T-helper 1 cell treated with Interleukin-12 subunit alpha and Interleukin-12 subunit beta and Interleukin-4 antibody, amounts not matched to agents 30 μg/mL and 1 μg/mL, for 36 hours (primary cell): ENCODE measurements at regions not wholly inside any gene's neighbourhood (a gene's known extent, or its start where the extent isn't known, plus 50 kb on each side); places are given as distances from the start of the nearest gene placed in this dataset.

Experiments used
- H3K27ac Mint-ChIP-seq: one replicate; pipeline ENCODE4 v1.8.0; 2021; ENCODE audit warnings: mild to moderate bottlenecking, mixed read lengths
- H3K27me3 Mint-ChIP-seq: one replicate; pipeline ENCODE4 v1.8.0; 2021; ENCODE audit warnings: low read depth, mixed read lengths
- H3K36me3 Mint-ChIP-seq: one replicate; pipeline ENCODE4 v1.8.0; 2021; ENCODE audit warnings: low read depth, mixed read lengths
- H3K4me1 Mint-ChIP-seq: one replicate; pipeline ENCODE4 v1.8.0; 2021; ENCODE audit warnings: low read depth, mixed read lengths
- H3K4me3 Mint-ChIP-seq: one replicate; pipeline ENCODE4 v1.8.0; 2021; ENCODE audit warnings: mild to moderate bottlenecking, moderate library complexity, mixed read lengths
- H3K9me3 Mint-ChIP-seq: one replicate; pipeline ENCODE4 v1.8.0; 2021; ENCODE audit warnings: mixed read lengths

DNA sequence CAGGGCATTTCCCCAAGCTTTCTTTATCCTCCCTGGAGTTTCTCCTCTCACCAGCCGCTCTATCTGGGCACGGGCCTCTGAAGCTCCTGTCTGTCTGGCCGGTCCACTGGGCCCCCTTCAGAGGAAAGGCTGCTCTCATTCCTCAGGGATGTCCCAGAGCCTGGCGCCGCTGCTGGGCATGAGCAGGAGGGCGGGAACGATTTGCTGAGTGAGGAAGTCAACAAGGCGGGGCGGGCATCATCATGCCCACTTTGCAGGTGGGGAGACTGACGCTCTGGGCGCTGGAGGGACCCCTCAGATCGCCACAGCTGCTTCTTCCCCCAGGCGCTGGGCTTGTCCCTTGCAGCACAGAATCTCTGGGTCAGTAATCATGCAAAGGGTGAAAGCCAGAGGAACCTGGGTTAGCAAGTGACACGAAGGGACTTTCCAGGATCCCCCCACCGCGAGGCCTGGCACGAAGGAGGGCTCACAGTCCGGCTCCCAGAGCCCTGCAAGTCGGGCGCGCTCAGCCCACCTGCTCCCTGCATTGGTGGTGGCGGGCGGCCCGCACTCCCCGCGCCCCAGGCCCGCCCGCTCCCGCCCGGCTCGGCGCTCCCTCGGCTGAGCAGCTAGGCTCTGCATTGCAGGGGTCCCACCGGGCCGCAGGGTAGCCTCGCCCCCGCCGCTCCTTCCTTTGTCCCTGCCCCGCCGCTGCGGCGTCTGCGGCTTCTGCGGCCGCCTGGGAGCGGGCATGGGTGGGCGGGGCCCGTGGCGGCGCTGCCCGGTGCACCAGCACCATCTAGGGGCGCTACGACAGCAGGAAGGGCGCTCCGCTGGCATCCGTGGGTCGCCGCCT lies 157.8 kb downstream of the CYRIA start:
- no peak overlapping the region for H3K27ac Mint-ChIP-seq
- H3K27me3 Mint-ChIP-seq = peaks cover 29% of the 10 kb centered on the region
- H3K4me1 Mint-ChIP-seq = no peaks in the 10 kb centered on the region
- H3K4me3 Mint-ChIP-seq = no peak overlapping the region
- H3K9me3 Mint-ChIP-seq = no peaks in the 10 kb centered on the region
- no peaks in the 10 kb centered on the region for H3K36me3 Mint-ChIP-seq

DNA sequence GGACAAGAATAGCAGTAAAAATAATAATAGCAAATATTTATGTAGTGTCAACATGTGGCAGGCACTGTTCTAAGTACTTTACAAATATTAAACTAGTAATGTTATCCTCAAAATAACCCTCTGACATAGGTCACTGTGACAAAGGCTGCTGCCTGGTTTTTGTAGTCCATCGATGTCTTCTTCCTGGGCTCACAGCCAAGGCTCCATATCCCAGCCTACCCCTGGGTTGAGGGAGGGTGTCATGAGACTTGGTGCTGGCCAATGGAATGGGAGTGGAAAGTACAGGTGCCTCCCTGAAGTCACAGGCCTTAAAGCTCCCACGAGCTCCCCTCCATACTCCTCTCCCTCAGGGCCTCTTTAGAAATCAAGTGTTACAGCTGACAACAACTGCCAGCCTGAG lies 159.3 kb downstream of the CYRIA start:
- Mint-ChIP-seq H3K27ac (no peak overlapping the region), H3K4me3 (no peak overlapping the region), H3K9me3 (no peaks in the 10 kb centered on the region), H3K4me1 (no peaks in the 10 kb centered on the region), H3K36me3 (no peaks in the 10 kb centered on the region), H3K27me3 (peaks cover 29% of the 10 kb centered on the region)

DNA sequence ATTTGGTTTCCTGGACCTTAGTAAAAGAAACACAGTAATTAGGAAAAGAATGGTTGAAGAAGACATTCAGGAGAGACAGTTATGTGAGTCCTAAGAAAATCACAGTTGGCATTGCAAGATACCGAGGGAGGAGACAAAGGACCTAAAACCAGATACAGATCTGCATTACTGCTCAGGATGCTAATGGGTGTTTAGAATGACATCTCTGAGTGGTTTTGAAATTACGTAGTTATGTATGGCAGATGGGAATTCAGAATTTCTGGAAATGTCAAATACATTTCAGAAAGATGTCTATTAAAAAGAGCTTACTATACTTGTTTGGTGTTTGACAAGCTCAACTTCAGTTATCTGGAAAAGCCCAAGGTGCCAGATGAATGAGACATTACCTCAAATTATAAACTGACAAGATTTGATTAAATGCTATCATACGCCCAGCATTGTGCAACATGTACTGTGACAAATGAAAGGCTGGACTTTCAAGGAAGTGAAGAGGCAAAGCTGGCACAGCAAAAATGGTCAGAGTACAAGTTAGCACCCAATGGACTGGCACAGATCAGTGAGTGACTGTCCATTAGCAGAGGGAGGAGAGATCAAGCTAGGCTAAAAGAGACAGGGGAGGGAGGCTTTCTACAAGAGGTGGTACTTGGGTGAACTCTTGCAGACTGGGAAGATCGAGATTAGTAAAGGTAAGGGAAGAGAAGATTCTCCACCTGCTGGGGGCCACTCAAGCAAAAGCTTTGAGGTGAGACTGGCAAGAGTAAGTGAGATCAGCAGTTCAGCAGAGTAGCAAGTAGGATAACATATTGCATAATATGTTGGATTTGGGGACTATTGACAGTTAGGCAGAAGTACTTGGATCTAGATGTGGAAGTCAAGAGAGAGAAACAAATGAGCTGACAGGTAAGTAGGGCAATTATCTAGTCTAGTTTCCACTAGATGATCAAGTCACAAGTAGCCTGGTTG lies 168.9 kb downstream of the CYRIA start:
- Mint-ChIP-seq H3K36me3 (no peaks in the 10 kb centered on the region), H3K4me3 (no peak overlapping the region)

DNA sequence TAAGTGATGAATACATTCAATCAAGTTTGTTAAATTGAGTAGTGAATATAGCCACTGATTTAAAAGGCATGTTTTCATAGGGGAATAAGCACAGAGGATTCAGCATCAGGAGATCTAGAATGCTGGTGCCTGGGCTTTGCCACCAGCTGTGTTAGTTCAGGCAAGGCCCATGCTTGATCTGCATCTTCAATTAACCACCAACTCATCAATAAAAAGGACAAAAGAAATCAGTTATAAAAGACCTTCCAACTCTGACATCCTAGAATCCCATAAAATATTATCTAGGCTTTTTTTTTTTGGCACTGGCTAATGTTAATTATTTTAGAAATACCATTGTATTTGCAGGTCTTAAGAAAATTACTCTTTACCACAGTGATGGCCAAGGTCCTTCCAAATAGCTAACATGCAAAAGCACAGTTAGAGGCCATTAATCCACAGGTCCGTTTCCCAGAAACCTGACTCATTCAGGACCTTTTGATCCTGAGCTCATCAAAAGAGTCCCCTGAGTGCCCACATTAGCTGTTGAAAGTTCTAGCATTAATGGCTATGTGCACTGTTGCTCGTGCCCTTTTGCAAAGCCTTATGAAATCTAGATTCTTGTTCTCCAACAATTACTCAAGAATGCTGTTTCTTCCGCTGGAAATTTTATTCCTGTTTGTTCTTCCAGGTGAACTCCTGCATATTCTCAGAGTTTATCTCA lies 170.0 kb downstream of the CYRIA start:
- H3K4me1 Mint-ChIP-seq = no peaks in the 10 kb centered on the region

More for the DNA sequence above, 168.9 kb downstream of the CYRIA start:
- no peaks in the 10 kb centered on the region for H3K4me1 Mint-ChIP-seq
- no peaks in the 10 kb centered on the region for H3K9me3 Mint-ChIP-seq
- no peaks in the 10 kb centered on the region for H3K27me3 Mint-ChIP-seq
- H3K27ac Mint-ChIP-seq = no peak overlapping the region

DNA sequence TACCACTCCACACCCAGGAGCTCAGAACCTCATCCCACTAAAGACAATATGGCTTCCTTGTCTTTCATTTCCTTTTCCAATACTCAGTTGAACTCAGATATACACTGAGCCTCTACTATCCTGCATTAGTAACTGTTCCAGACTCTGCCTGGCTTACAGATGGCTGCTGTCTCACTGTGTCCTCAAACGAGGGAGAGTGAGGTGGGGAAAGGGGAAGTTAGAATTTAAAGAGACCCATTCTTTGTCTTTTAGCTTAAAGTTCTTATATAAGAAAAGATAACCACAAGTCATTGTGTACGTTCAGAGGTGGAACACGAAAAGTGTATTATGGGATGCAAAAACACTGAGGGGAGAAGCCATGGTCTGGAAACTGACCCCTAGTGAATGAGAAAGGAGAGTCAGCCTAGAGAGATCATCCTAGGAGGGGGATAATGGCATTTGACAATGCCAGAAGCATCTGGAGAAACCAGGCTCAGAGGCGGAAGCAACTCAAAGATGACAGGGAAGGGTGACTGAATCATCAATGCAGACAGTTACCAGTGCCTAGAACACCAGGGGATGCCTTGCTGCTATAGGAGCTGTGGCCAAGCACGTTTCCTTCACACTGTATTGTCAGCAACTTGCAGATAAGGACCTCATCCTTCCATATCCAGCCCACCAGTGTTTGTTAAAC lies 170.7 kb downstream of the CYRIA start:
- Mint-ChIP-seq H3K4me3 (no peak overlapping the region), H3K27me3 (no peaks in the 10 kb centered on the region), H3K9me3 (no peaks in the 10 kb centered on the region), H3K36me3 (no peaks in the 10 kb centered on the region), H3K4me1 (no peaks in the 10 kb centered on the region), H3K27ac (no peak overlapping the region)

More for the DNA sequence above, 170.0 kb downstream of the CYRIA start:
- H3K27me3 Mint-ChIP-seq = no peaks in the 10 kb centered on the region
- H3K4me3 Mint-ChIP-seq = no peak overlapping the region
- H3K36me3 Mint-ChIP-seq = no peaks in the 10 kb centered on the region
- no peak overlapping the region for H3K27ac Mint-ChIP-seq
- H3K9me3 Mint-ChIP-seq = no peaks in the 10 kb centered on the region

DNA sequence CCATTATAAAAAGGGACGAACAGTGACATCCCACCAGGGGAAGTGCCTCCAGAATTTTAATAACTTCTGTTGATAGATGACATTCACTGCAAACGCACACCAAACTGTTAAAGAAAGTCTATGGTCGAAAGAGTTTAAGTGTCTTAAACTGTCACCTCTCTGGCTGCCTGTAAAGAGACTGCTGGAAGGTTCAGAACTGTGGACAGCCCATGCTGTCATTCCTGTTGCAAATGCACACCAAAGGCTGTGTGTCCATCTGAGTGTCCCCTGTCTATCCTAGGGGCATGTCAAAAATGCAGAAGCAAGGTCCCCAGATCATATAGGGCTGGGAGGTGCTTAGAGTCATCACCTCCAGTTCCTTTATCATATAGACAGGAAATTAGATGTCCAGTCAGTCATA lies 171.8 kb downstream of the CYRIA start:
- Mint-ChIP-seq H3K27ac (no peak overlapping the region), H3K36me3 (no peaks in the 10 kb centered on the region), H3K9me3 (no peaks in the 10 kb centered on the region), H3K4me1 (no peaks in the 10 kb centered on the region), H3K4me3 (no peak overlapping the region), H3K27me3 (no peaks in the 10 kb centered on the region)

DNA sequence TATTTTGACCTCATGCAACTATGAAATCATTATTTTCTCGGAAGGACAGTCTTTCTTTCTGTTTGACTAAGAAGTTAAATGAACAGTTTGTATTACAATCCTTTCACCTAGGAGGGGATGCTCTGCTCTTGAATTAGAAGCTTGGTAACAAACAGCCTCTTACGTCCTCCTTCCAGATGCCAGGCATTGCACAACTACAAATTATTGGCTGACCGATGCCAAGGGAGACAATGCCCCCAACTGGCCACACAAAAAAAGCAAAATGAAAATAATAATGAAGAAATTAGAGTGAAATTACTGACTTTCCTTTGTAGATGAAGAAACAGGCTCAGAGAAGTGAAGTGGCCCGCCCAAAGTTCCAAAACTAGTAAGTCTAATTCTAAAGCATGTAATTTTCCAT lies 177.9 kb downstream of the CYRIA start:
- H3K9me3 Mint-ChIP-seq = no peaks in the 10 kb centered on the region
- H3K27me3 Mint-ChIP-seq = peaks cover 3% of the 10 kb centered on the region
- H3K4me3 Mint-ChIP-seq = no peak overlapping the region
- no peaks in the 10 kb centered on the region for H3K4me1 Mint-ChIP-seq
- no peaks in the 10 kb centered on the region for H3K36me3 Mint-ChIP-seq
- H3K27ac Mint-ChIP-seq = no peak overlapping the region

DNA sequence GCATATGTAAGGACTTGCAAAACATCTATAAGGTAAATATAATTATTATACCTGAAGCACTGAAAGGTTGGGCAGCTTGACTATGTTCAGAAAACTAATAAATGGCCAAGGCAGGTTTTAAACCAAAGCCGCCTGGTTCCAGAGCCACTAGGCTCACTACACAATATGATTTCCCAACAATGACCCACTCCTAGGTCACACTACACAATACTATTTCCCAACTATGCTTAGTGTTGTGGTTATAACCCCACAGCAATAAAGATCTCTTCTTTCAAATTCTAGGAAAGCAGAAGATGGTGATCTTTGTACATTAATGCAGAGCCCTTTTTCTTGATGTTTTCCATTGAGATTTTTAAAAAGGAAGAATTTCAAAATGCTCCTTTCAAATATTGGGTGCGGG lies 180.4 kb downstream of the CYRIA start:
- H3K27me3 Mint-ChIP-seq = peaks cover 8% of the 10 kb centered on the region
- no peak overlapping the region for H3K4me3 Mint-ChIP-seq
- no peak overlapping the region for H3K27ac Mint-ChIP-seq
- H3K36me3 Mint-ChIP-seq = no peaks in the 10 kb centered on the region
- no peaks in the 10 kb centered on the region for H3K9me3 Mint-ChIP-seq
- H3K4me1 Mint-ChIP-seq = no peaks in the 10 kb centered on the region

DNA sequence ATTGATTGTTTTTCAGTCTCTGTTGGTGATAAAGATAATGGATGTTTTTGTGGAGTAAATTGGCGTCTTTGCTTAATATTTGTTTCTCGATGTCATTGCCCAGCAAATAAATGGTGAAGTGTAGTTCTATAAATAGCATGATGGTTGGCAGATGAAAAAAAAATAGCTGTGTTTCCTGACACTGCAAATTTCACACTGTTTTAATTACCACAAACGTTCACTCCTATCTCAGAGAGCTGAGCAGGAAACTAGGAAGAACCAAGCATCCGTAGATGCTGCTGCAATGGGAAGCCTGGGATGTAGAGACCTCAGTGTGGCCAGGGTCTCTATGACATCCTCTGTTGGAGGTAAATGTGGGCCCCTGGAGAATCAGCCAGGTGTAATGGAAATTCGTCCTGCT lies 183.2 kb downstream of the CYRIA start:
- H3K36me3 Mint-ChIP-seq = no peaks in the 10 kb centered on the region
- H3K9me3 Mint-ChIP-seq = no peaks in the 10 kb centered on the region
- no peak overlapping the region for H3K4me3 Mint-ChIP-seq
- no peak overlapping the region for H3K27ac Mint-ChIP-seq
- no peaks in the 10 kb centered on the region for H3K4me1 Mint-ChIP-seq
- peaks cover 12% of the 10 kb centered on the region for H3K27me3 Mint-ChIP-seq

DNA sequence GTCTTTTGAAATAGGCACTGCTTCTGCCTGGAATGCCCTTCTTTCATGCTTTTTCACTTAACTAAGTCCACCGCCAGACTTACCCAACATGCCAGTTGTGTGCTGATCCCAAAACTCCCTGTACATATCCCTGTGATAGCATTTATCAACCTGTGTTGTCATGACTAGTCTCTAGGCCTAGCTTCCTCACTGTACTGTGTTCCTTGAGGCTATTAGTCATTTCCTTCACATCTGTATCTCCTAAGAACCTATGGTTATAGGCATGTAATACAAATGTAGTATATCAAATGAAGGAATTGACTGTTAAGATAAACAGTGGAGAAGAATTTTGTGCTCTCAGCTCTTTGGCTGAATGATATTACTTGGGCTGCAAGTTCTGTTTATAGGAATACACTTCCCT lies 184.3 kb downstream of the CYRIA start:
- Mint-ChIP-seq H3K36me3 (no peaks in the 10 kb centered on the region), H3K27ac (no peak overlapping the region), H3K9me3 (no peaks in the 10 kb centered on the region), H3K4me3 (no peak overlapping the region), H3K27me3 (peaks cover 12% of the 10 kb centered on the region), H3K4me1 (no peaks in the 10 kb centered on the region)

DNA sequence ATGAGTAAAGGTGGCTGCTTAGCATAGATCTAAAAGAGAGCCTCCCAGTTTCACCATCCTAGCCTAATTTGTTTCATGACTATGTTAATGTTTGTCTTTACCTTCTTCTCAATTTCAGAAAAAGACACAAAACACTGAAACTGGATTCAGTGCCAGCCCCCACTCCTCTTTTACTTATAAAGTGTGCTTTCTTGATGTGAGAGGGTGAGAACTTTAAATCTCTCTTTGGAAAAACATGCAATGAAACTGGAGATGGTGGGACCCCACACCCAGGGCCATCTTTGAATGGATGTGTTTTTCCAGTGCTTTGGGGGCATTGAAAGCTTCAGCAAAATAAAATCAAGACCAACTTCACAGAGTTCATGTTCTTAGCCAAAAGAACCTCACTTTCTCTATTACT lies 185.9 kb downstream of the CYRIA start:
- peaks cover 12% of the 10 kb centered on the region for H3K27me3 Mint-ChIP-seq
- H3K4me3 Mint-ChIP-seq = no peak overlapping the region
- H3K9me3 Mint-ChIP-seq = no peaks in the 10 kb centered on the region
- no peaks in the 10 kb centered on the region for H3K4me1 Mint-ChIP-seq
- no peaks in the 10 kb centered on the region for H3K36me3 Mint-ChIP-seq
- H3K27ac Mint-ChIP-seq = no peak overlapping the region

DNA sequence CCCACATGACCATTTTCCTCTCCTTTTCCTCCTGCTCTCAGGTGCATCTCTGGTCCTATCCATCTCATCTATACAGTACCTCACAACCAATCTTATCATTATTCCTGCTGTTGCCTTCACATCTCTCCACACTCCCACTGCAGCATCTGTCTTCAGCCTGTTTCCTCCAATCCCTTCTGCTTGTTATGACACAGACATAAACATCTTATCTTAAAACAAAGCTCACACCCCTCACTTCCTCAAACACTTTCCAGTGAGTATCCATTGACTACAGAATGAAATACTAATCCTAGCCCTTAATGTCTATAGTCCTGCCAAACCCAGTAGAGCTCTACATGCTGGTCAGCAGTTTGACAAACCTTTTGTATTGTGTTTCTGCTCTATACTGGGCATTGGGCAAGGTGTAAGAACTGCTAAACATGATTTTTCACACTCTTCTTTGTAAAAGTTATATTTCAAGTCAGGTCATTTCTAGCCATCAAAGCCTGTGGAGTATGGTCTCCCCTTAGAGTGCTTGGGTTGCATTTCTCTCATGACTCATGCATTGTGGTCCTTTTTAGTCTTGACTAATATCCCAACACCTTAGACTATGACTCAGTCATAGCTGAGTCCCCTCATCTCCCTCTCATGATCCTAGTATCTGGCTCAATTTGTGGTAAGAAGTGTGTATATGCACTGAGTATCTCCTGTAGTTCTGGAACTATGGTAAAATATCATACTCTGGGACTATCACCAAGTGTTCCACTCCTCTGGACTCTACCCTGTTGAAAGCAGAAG lies 187.0 kb downstream of the CYRIA start:
- Mint-ChIP-seq H3K9me3 (no peaks in the 10 kb centered on the region), H3K27me3 (peaks cover 12% of the 10 kb centered on the region), H3K4me1 (no peaks in the 10 kb centered on the region), H3K27ac (no peak overlapping the region), H3K4me3 (no peak overlapping the region), H3K36me3 (no peaks in the 10 kb centered on the region)

DNA sequence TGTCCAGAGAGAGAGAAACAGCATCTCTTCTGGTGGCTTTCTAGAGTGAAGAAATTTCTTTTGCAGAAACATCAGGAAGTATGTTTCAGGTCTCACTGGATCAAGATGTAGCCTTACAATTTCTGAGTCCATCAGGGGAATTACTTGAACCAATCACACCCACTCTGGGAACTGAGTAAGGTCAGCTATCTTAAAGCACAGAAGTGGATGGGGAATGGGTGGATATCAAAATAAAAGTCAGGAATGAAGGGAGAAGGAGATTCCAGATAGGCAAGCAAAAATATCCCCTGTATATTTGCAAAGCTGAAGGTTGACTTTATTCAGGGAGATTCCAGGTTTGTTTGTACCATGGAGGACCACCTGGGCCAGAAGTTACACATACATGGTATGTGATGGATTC lies 188.0 kb downstream of the CYRIA start:
- peaks cover 9% of the 10 kb centered on the region for H3K27me3 Mint-ChIP-seq
- H3K4me1 Mint-ChIP-seq = no peaks in the 10 kb centered on the region
- no peaks in the 10 kb centered on the region for H3K9me3 Mint-ChIP-seq
- no peak overlapping the region for H3K4me3 Mint-ChIP-seq
- H3K36me3 Mint-ChIP-seq = no peaks in the 10 kb centered on the region
- no peak overlapping the region for H3K27ac Mint-ChIP-seq
